ENCODE measurements at regions not wholly inside any gene's neighbourhood (a gene's known extent, or its start where the extent isn't known, plus 50 kb on each side); places are given as distances from the start of the nearest gene placed in this dataset.

- TF ChIP-seq CTCF (IDR thresholded peaks at IDR 0.05; ENCODE audit: low read length), result no peak
- no peak for TF ChIP-seq EZH2phosphoT487 (IDR thresholded peaks at IDR 0.05; ENCODE audit: low read length)
Measured at GRCh38 chr7:130963339-130963738, 229.3 kb upstream of the KLF14 start.
